Heart left ventricle (tissue), 13 donors: ENCODE measurements at regions not wholly inside any gene's neighbourhood (a gene's known extent, or its start where the extent isn't known, plus 50 kb on each side); places are given as distances from the start of the nearest gene placed in this dataset.
"Not testable (repeated sequence)": the region's sequence is repeated elsewhere in the genome, so short reads cannot be mapped to it uniquely, and the experiment has no call there.

ENCODE experiments used
- CTCF ChIP-seq, 12 donors: fragments of 200-600 bp; sonication (generic) in 4 of 12; IDR thresholded peaks; one replicate each; pipeline versions ENCODE4 v1.5.0 to v1.8.0; 2018 to 2022; ENCODE audit warnings: antibody characterized with exemption in 12 of 12, mild to moderate bottlenecking in 5 of 12
- POLR2A ChIP-seq, 2 donors: fragments of 450-650 bp; IDR thresholded peaks; one replicate each; pipeline ENCODE4 v1.6.1; 2017; ENCODE audit warnings: antibody characterized with exemption in 2 of 2, mild to moderate bottlenecking in 2 of 2, moderate library complexity in 2 of 2
- donor health status: ischemic (EF 13 %, LVEDD 7.1; RV severe dilation, severe dysfunction).
- donor health status: DM: no; HTN: yes; CAD: no.
- donor health status: DM: no; HTN: no; CAD: no.
- donor health status: ischemic (EF 25% LVEDD 6.9; RV normal size, moderate dysfunction).
- donor health status: ischemic (EF 25% LVEDD 5.7; RV mildly dilated, moderate dysfunction).
- donor health status: ischemic (EF 35%, LVEDD 5.7; RV mildly dilated, moderate dysfunction).
- donor health status: nonischemic (EF 11% LVEDD 7.7; RV severe dilation, severe dysfunction).
- donor health status: DM: yes; HTN: yes; CAD: no.
- donor health status: PGD.
- donor health status: ischemic (EF 29% LVEDD 5.4; RV normal size, mild dysfunction).
- donor health status: nonischemic (EF 23%, LVEDD 6.1; RV moderate dilation, normal function).

GRCh38 chr4:67274671-67275070 is 270.6 kb downstream of the CENPC start:
- not testable (repeated sequence) for TF ChIP-seq CTCF, POLR2A (IDR thresholded peaks at IDR 0.05)
